SK-N-MC (cell line): ENCODE measurements at regions not wholly inside any gene's neighbourhood (a gene's known extent, or its start where the extent isn't known, plus 50 kb on each side); places are given as distances from the start of the nearest gene placed in this dataset.
"Not testable (repeated sequence)": the region's sequence is repeated elsewhere in the genome, so short reads cannot be mapped to it uniquely, and the experiment has no call there.

ENCODE experiments used
- DNase-seq: peaks from one replicate; pipeline ENCODE4 v3.0.0-alpha.2; 2011; ENCODE audit warnings: low read depth, low spot score
- H3K27ac ChIP-seq: fragments of 200-600 bp; sonication (generic); 2 replicates; pipeline ENCODE4 v1.5.1; 2016; ENCODE audit warnings: mixed run types
- H3K36me3 ChIP-seq: fragments of 200-600 bp; sonication (generic); 2 replicates; pipeline ENCODE4 v1.6.1; 2017; ENCODE audit warnings: antibody characterized with exemption, low read length, mixed read lengths; ENCODE audit not compliant: insufficient read depth
- H3K4me3 ChIP-seq: fragments of 200-600 bp; sonication (generic); 2 replicates; pipeline ENCODE4 v1.5.1; 2016
- H3K9ac ChIP-seq: fragments of 200-600 bp; sonication (generic); 2 replicates; pipeline ENCODE4 v1.8.0; 2017; ENCODE audit warnings: mixed run types, mixed read lengths; ENCODE audit not compliant: insufficient read length
- H3K9me3 ChIP-seq: fragments of 200-600 bp; sonication (generic); 2 replicates; pipeline ENCODE4 v1.6.1; 2017; ENCODE audit warnings: low read depth, mild to moderate bottlenecking, antibody characterized with exemption, low read length, moderate library complexity, mixed read lengths

DNA sequence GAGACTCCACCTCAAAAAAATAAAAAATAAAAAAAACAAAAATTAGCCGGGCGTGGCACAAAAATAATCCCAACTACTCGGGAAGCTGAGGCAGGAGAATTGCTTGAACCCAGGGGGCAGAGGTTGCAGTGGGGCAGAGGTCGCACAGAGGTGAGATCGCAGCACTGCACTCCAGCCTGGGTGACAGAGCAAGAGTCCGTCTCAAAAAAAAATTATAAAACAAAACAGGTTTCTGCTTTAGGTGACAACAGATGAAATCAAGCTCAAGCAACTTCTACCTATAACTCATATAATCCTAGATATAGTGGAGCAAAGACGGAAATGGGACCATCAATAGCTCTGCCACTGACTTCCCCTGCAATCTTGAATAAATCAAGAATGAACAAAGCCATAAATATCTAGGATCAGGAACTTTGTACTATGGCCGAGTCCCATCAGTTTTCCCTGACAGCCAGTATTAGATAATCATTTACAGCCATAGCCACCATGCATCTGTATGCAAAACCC, 53.6 kb upstream of the PDPR start:
- not testable (repeated sequence) for H3K36me3 ChIP-seq, H3K9ac ChIP-seq, H3K9me3 ChIP-seq, H3K27ac ChIP-seq, DNase-seq, H3K4me3 ChIP-seq

DNA sequence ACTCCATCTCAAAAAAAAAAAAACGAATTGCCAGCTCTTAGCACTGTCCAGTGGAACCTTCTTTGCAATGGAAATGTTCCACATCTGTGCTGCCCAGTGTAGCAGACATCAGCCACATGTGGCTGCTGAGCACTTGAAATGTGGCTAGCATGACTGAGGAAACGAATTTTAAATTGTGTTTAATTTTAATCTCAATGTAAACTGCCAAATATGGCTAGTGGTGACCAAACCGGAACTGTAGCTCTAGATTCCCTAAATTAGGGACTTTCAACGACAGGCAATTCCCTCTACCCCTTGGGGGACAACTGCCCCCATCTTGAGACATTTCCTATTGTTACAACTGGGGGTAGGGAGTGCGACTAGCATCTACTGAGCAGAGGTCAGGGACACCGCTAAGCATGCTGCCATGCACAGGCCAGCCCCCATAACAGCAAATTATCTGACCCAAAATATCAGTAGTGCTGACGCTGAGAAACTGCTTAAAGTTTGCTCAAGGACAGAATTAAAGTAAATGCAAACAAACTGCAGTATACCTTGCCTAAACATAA, 52.4 kb upstream of the PDPR start:
- not testable (repeated sequence) for H3K9me3 ChIP-seq, H3K27ac ChIP-seq, H3K9ac ChIP-seq, H3K36me3 ChIP-seq, H3K4me3 ChIP-seq, DNase-seq

DNA sequence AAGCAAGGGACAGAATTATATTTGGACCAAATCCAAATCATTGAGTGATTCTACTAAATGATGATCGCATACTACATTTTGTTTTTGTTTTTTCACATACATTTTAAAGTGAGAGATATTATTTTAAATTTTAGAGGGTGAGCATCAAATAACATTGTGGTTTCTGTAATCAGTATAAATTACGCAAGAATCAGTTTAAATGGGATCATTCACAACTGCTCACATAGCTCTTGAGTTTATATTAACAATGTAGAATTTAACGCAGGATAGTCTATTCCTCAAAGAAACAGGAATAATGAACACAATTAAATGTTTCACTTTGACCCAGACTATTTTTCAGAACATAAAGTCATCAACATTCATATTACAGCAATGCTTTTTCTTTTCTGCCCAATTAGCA, 51.2 kb upstream of the PDPR start:
- not testable (repeated sequence) for H3K36me3 ChIP-seq, H3K4me3 ChIP-seq, H3K27ac ChIP-seq, H3K9ac ChIP-seq, DNase-seq, H3K9me3 ChIP-seq
